Thyroid gland (tissue), 4 donors: ENCODE measurements at regions not wholly inside any gene's neighbourhood (a gene's known extent, or its start where the extent isn't known, plus 50 kb on each side); places are given as distances from the start of the nearest gene placed in this dataset.
"Not testable (repeated sequence)": the region's sequence is repeated elsewhere in the genome, so short reads cannot be mapped to it uniquely, and the experiment has no call there.

Experiments used
- CTCF ChIP-seq, 6 experiments: fragments of 200-600 bp in 3 of 6; fragments of 450-650 bp in 3 of 6; sonication (generic) in 3 of 6; IDR thresholded peaks; one replicate each; pipeline ENCODE4 v1.5.1; 2016 to 2019; ENCODE audit warnings: antibody characterized with exemption in 6 of 6, mild to moderate bottlenecking in 2 of 6, inconsistent platforms in 1 of 6, moderate library complexity in 1 of 6
- POLR2A ChIP-seq, 2 donors: fragments of 450-650 bp; IDR thresholded peaks; one replicate each; pipeline ENCODE4 v1.6.1; 2017; ENCODE audit warnings: antibody characterized with exemption in 2 of 2, mild to moderate bottlenecking in 2 of 2, moderate library complexity in 1 of 2

GRCh38 chrY:17634484-17634883 is 245.5 kb downstream of the CDY2B start:
- not testable (repeated sequence) for TF ChIP-seq CTCF, POLR2A (IDR thresholded peaks at IDR 0.05)
